ENCODE measurements at regions not wholly inside any gene's neighbourhood (a gene's known extent, or its start where the extent isn't known, plus 50 kb on each side); places are given as distances from the start of the nearest gene placed in this dataset.

GRCh38 chr4:83873996-83874395 lies 338.1 kb downstream of the GPAT3 start:
- TF ChIP-seq CEBPB (IDR thresholded peaks at IDR 0.05; ENCODE audit: borderline replicate concordance in 1 of 2, low read depth in 2 of 2, low read length in 2 of 2) (no peak), CTCF (IDR thresholded peaks at IDR 0.05 in 2 of 3, conservative IDR thresholded peaks at IDR 0.05 in 1 of 3; ENCODE audit: control insufficient read depth in 2 of 3, extremely low read depth in 1 of 3, insufficient read depth in 1 of 3, low read depth in 3 of 3, low read length in 3 of 3) (no peak), SMC3 (IDR thresholded peaks at IDR 0.05; ENCODE audit: borderline replicate concordance, low read length) (no peak), EZH2 (IDR thresholded peaks at IDR 0.05; ENCODE audit: borderline replicate concordance, control insufficient read depth, low read depth, low read length) (no peak), ZNF274 (IDR thresholded peaks at IDR 0.05; ENCODE audit: insufficient read depth, insufficient read length) (no peak), RFX5 (IDR thresholded peaks at IDR 0.05; ENCODE audit: low read depth, low read length) (no peak), SP1 (IDR thresholded peaks at IDR 0.05; ENCODE audit: low read depth, low read length) (no peak), TAF1 (IDR thresholded peaks at IDR 0.05; ENCODE audit: borderline replicate concordance, low read depth, low read length) (no peak), BCL3 (IDR thresholded peaks at IDR 0.05; ENCODE audit: borderline replicate concordance, insufficient read depth, low read depth, low read length, poor library complexity, severe bottlenecking) (no peak), BRCA1 (IDR thresholded peaks at IDR 0.05; ENCODE audit: low read depth, low read length) (no peak), IRF4 (IDR thresholded peaks at IDR 0.05; ENCODE audit: low read depth, low read length) (no peak), ETV6 (conservative IDR thresholded peaks at IDR 0.05 in 1 of 2, IDR thresholded peaks at IDR 0.05 in 1 of 2; ENCODE audit: borderline replicate concordance in 1 of 2, low read depth in 1 of 2) (no peak), CHD2 (IDR thresholded peaks at IDR 0.05; ENCODE audit: borderline replicate concordance, low read depth, low read length) (no peak)
- TF ChIP-seq, protein P1, sequence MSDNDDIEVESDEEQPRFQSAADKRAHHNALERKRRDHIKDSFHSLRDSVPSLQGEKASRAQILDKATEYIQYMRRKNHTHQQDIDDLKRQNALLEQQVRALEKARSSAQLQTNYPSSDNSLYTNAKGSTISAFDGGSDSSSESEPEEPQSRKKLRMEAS (IDR thresholded peaks at IDR 0.05; ENCODE audit: low read depth, low read length) = no peak
